K562 (cell line): ENCODE measurements at regions not wholly inside any gene's neighbourhood (a gene's known extent, or its start where the extent isn't known, plus 50 kb on each side); places are given as distances from the start of the nearest gene placed in this dataset.
A peak's percentile ranks its signal among the peaks of the same experiment; 100 is the strongest.

ENCODE experiments used
- ASH1L ChIP-seq: fragments of 450-650 bp; IDR thresholded peaks from 2 replicates; pipeline ENCODE4 v1.6.1; 2018; ENCODE audit warnings: borderline replicate concordance, mild to moderate bottlenecking, low read depth; ENCODE audit not compliant: partially characterized antibody
- ATF2 ChIP-seq: sonication (generic); formaldehyde crosslinking; IDR thresholded peaks from 2 replicates; pipeline ENCODE4 v1.8.1; 2022; ENCODE audit warnings: missing genetic modification reagents
- CBFB ChIP-seq: sonication (generic); formaldehyde crosslinking; IDR thresholded peaks from 2 replicates; pipeline ENCODE4 v1.4.0; 2020; ENCODE audit warnings: mild to moderate bottlenecking, missing genetic modification reagents
- CHD7 ChIP-seq: fragments of 200-600 bp; sonication (generic); IDR thresholded peaks from one replicate; pipeline ENCODE4 v1.6.1; 2012; ENCODE audit warnings: mild to moderate bottlenecking, low read depth, low read length, inconsistent platforms
- CTCF ChIP-seq, 3 experiments: IDR thresholded peaks in 2 of 3; conservative IDR thresholded peaks in 1 of 3; 2 replicates each; pipeline ENCODE4 v1.5.1; 2011 to 2012; ENCODE audit warnings: low read length in 3 of 3, mild to moderate bottlenecking in 3 of 3, control low read depth in 2 of 3, improper control_type of control experiment in 1 of 3, inconsistent platforms in 1 of 3, low read depth in 1 of 3, mixed read lengths in 1 of 3, moderate library complexity in 1 of 3; ENCODE audit not compliant: insufficient read depth in 2 of 3
- EP300 ChIP-seq: IDR thresholded peaks from 2 replicates; pipeline ENCODE4 v1.6.1; 2012; ENCODE audit warnings: low read length, improper control_type of control experiment
- FIP1L1 ChIP-seq: fragments of 200-400 bp; formaldehyde crosslinking; IDR thresholded peaks from 2 replicates; pipeline ENCODE4 v1.6.1; 2018; ENCODE audit warnings: mild to moderate bottlenecking, low read depth, low read length; ENCODE audit not compliant: poor library complexity, severe bottlenecking
- LCOR ChIP-seq: sonication (generic); formaldehyde crosslinking; IDR thresholded peaks from 2 replicates; pipeline ENCODE4 v1.8.0; 2022; ENCODE audit warnings: mild to moderate bottlenecking, missing genetic modification reagents
- MTA2 ChIP-seq: fragments of 450-650 bp; IDR thresholded peaks from 2 replicates; pipeline ENCODE4 v1.6.1; 2016; ENCODE audit warnings: low read depth
- PRDM10 ChIP-seq: fragments of 450-650 bp; IDR thresholded peaks from 2 replicates; pipeline ENCODE4 v1.6.1; 2018; ENCODE audit not compliant: partially characterized antibody
- ZNF12 ChIP-seq: sonication (generic); formaldehyde crosslinking; IDR thresholded peaks from 2 replicates; pipeline ENCODE4 v1.4.0; 2020; ENCODE audit warnings: mild to moderate bottlenecking, missing genetic modification reagents
- ZNF408 ChIP-seq: fragments of 250-450 bp; sonication (Bioruptor Pico); IDR thresholded peaks from 2 replicates; pipeline ENCODE4 v1.4.0; 2020; ENCODE audit warnings: low read depth, mild to moderate bottlenecking, moderate library complexity

- no peak for TF ChIP-seq FIP1L1
- TF ChIP-seq ASH1L = no peak
- TF ChIP-seq CBFB (CRISPR knock-in tag) = no peak
- TF ChIP-seq ZNF408 (CRISPR knock-in tag) = no peak
- TF ChIP-seq MTA2 = no peak
- peak in 2 of 3 experiments; percentile 6 to 23; a peak in 1 of 6 replicates for TF ChIP-seq CTCF (IDR thresholded peaks at IDR 0.05 in 2 of 3, conservative IDR thresholded peaks at IDR 0.05 in 1 of 3; ENCODE audit: insufficient read depth in 2 of 3, low read depth in 1 of 3, low read length in 3 of 3)
- TF ChIP-seq CHD7 = no peak
- TF ChIP-seq EP300 = no peak
- TF ChIP-seq PRDM10 = no peak
- no peak for TF ChIP-seq LCOR (CRISPR knock-in tag)
- no peak for TF ChIP-seq ZNF12 (CRISPR knock-in tag)
- TF ChIP-seq ATF2 (CRISPR knock-in tag) = no peak
These were observed 395.6 kb upstream of the TRIB2 start for GRCh38 chr2:12320991-12321641.
